GM10248 (cell line): ENCODE measurements at regions not wholly inside any gene's neighbourhood (a gene's known extent, or its start where the extent isn't known, plus 50 kb on each side); places are given as distances from the start of the nearest gene placed in this dataset.

Experiments
- CTCF ChIA-PET: fragments of 300-600 bp; sonication (Branson Sonifier 250); formaldehyde crosslinking; extraction: SDS; loops from one replicate; lab custom pipeline; 2021; ENCODE audit warnings: antibody characterized with exemption; lab: Yijun Ruan, JAX
- POLR2A ChIA-PET: fragments of 350-650 bp; sonication (Branson Sonifier 250); formaldehyde crosslinking; extraction: SDS; loops from one replicate; lab custom pipeline; 2020; ENCODE audit warnings: antibody characterized with exemption; lab: Yijun Ruan, JAX
- DNase-seq: peaks from one replicate; pipeline ENCODE4 v3.0.0; 2012; ENCODE audit errors: extremely low spot score
- TF ChIP-seq, protein P1 (sequence below): IDR thresholded peaks from 2 replicates; pipeline ENCODE4 v1.5.1; 2012; ENCODE audit warnings: mild to moderate bottlenecking, low read depth; ENCODE audit errors: extremely low read depth, missing control alignments, control extremely low read depth

GRCh38 chr2:158900345-158900744 lies 68.1 kb upstream of the TANC1 start:
- DNase-seq, result no peak
- POLR2A ChIA-PET, result no interaction called here
- TF ChIP-seq, protein P1, sequence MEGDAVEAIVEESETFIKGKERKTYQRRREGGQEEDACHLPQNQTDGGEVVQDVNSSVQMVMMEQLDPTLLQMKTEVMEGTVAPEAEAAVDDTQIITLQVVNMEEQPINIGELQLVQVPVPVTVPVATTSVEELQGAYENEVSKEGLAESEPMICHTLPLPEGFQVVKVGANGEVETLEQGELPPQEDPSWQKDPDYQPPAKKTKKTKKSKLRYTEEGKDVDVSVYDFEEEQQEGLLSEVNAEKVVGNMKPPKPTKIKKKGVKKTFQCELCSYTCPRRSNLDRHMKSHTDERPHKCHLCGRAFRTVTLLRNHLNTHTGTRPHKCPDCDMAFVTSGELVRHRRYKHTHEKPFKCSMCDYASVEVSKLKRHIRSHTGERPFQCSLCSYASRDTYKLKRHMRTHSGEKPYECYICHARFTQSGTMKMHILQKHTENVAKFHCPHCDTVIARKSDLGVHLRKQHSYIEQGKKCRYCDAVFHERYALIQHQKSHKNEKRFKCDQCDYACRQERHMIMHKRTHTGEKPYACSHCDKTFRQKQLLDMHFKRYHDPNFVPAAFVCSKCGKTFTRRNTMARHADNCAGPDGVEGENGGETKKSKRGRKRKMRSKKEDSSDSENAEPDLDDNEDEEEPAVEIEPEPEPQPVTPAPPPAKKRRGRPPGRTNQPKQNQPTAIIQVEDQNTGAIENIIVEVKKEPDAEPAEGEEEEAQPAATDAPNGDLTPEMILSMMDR, result no peak
- CTCF ChIA-PET, result interaction anchor here (0.5 to 5.7 kb wide), 9 partner anchors 9 to 1203 kb away, joined by 3 to 77 read pairs (median 3); no protein-coding TSS in a partner anchor

GRCh38 chr2:158902005-158902398 lies 66.4 kb upstream of the TANC1 start:
- TF ChIP-seq, protein P1, result no peak
- POLR2A ChIA-PET, result interaction anchor here (0.7 kb wide), 1 partner anchor 287 kb away, joined by 3 read pairs; no protein-coding TSS in a partner anchor
- CTCF ChIA-PET, result interaction anchor here (0.8 to 5.7 kb wide), 10 partner anchors 9 to 1307 kb away, joined by 3 to 77 read pairs (median 4); no protein-coding TSS in a partner anchor
- DNase-seq, result no peak

DNA sequence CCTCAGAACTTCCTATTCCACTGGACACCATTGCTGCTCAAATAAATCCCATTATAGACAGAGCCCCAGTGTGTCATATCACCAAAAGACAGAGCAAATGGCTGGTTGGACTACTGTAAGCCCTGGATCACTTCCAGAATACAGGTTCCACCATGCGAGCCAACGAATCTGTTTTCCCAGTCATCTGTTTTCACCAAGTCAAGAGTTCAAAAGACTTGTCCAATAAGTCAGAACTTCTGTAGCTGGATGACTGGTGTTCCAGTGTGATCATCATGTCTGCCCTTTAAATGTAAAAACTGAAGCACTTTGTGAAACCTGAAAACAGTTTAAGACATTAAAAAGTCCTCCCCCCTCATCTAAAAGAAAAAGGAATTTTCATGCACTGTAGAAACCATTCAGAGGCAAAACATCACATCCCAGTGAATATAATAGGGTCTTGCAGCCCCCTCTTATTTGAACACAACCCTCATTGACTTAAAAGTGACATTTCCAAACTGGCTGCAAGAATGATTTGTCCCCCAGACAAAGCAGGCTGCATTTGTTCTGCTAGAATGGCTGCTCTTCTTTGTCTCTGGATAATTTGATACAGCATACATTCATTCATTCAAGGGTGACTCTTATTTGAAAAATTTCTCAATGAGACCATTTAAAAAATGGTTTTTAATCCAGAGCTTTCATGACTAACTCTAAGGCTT lies 64.6 kb upstream of the TANC1 start:
- DNase-seq, result no peak
- POLR2A ChIA-PET, result no interaction called here
- TF ChIP-seq, protein P1, result no peak
- CTCF ChIA-PET, result interaction anchor here (1.0 to 5.7 kb wide), 3 partner anchors 15 to 213 kb away, joined by 3 to 77 read pairs (median 4); no protein-coding TSS in a partner anchor

DNA sequence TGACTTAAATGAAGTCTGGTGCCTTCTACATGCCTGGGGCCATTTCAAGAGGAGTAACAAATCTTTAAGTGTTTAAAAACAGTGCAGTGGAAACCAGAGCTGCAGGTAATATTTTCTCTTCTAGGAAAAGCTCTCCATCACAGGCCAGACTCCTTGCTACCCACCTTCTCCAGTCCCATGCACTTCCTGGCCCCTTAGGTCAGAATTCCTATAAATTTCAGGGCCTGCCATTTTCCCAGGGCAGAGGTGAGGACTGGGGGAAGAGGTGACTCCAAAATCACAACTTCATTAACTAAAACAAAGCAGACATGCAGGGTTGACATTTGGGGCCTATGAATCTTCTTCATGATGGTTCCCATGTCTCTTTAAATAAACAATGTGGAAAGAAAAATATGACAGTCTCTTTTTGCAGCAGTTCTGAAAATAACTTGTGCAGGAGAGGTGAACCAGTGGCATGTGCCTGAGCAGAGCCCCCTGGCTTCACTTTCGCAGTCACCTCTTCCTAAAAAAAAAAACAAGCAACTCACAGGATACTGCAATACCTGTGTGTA lies 63.7 kb upstream of the TANC1 start:
- CTCF ChIA-PET, result interaction anchor here (5.7 kb wide), 1 partner anchor 212 kb away, joined by 77 read pairs; no protein-coding TSS in a partner anchor
- TF ChIP-seq, protein P1, result no peak
- POLR2A ChIA-PET, result no interaction called here
- no peak for DNase-seq

DNA sequence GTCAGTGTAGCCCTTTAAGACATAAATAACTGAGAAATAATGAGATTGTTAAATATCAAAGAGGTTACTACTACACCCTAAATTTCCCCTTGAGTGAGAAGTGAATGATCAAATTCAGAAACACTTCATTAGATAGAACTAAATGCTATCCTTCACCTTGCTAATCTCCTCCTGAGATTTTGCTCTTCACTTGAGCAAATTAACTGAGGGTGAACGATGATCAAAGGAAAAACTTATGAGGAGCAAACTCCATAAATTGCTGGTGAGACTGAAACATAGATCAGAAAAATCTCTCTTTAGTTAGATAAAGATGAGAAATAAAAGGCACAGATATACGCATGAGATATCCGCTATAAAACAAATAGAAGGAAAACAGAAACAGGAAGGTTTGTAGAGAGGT lies 63.1 kb upstream of the TANC1 start:
- ChIA-PET POLR2A (no interaction called here), CTCF (no interaction called here)
- no peak for DNase-seq
- TF ChIP-seq, protein P1, result no peak

GRCh38 chr2:158905784-158906183 lies 62.7 kb upstream of the TANC1 start:
- POLR2A ChIA-PET, result no interaction called here
- CTCF ChIA-PET, result no interaction called here
- TF ChIP-seq, protein P1, result no peak

More at GRCh38 chr2:158905784-158906183, 62.7 kb upstream of the TANC1 start:
- no peak for DNase-seq
